HepG2 (cell line): ENCODE measurements at regions not wholly inside any gene's neighbourhood (a gene's known extent, or its start where the extent isn't known, plus 50 kb on each side); places are given as distances from the start of the nearest gene placed in this dataset.

ENCODE experiments used
- ATAC-seq: fragments of 200-7000 bp; cut with Tn5 transposase; 3 replicates; pipeline ENCODE4 v1.9.1; 2020; ENCODE audit warnings: mild to moderate bottlenecking, moderate library complexity
- BruUV-seq: library from RNA; stranded (reverse); fragments of 400-500 nt; replicated peaks from 2 replicates; lab custom pipeline; 2021; lab: Mats Ljungman, UMichigan
- CTCF ChIA-PET: fragments of 300-600 bp; formaldehyde crosslinking; extraction: SDS; loops from one replicate; lab custom pipeline; 2021; ENCODE audit warnings: low total read pairs, inconsistent platforms, low intra/inter-chr PET ratio; lab: Yijun Ruan, JAX
- POLR2A ChIA-PET: fragments of 350-600 bp; sonication (Branson Sonifier 250); formaldehyde crosslinking; loops from one replicate; lab custom pipeline; 2020; ENCODE audit warnings: antibody characterized with exemption, inconsistent platforms; lab: Yijun Ruan, JAX
- DNase-seq: peaks from one replicate; pipeline ENCODE4 v3.0.0-alpha.2; 2015; ENCODE audit warnings: low spot score
- FAIRE-seq: peaks from 3 replicates; lab custom pipeline; 2011; peaks lifted over from hg19 to GRCh38; lab: Jason Lieb, UNC
- H2AFZ ChIP-seq: one replicate; pipeline ENCODE4 v1.6.1; 2011; ENCODE audit warnings: low read length, inconsistent platforms
- H3K27ac ChIP-seq: fragments of 300-600 bp; 3 replicates; pipeline ENCODE4 v1.8.0; 2011; ENCODE audit warnings: mixed run types, mild to moderate bottlenecking, mixed read lengths, low read length, inconsistent platforms; ENCODE audit not compliant: insufficient read depth; ENCODE audit errors: extremely low read length
- H3K27me3 ChIP-seq, 2 experiments: fragments of 200-600 bp in 1 of 2; 2 replicates in 1 of 2; 3 replicates in 1 of 2; pipeline versions ENCODE4 v1.6.0 to v1.8.0; 2011; ENCODE audit warnings: low read length in 2 of 2, mild to moderate bottlenecking in 2 of 2, moderate library complexity in 2 of 2, inconsistent platforms in 1 of 2; ENCODE audit not compliant: insufficient read depth in 2 of 2, control insufficient read depth in 1 of 2
- H3K36me3 ChIP-seq, 2 experiments: fragments of 200-600 bp in 1 of 2; replicated peaks in 1 of 2; 2 replicates in 1 of 2; 3 replicates in 1 of 2; pipeline versions ENCODE4 v1.5.1 to v1.8.0; 2011; ENCODE audit warnings: low read length in 2 of 2, inconsistent platforms in 1 of 2; ENCODE audit not compliant: insufficient read depth in 2 of 2, control insufficient read depth in 1 of 2
- H3K4me1 ChIP-seq: 2 replicates; pipeline ENCODE4 v1.5.1; 2012; ENCODE audit warnings: low read length, inconsistent platforms; ENCODE audit not compliant: insufficient read depth
- H3K4me2 ChIP-seq: 2 replicates; pipeline ENCODE4 v1.6.0; 2011; ENCODE audit warnings: low read depth, low read length, inconsistent platforms
- H3K4me3 ChIP-seq, 3 experiments: fragments of 200-600 bp in 1 of 3; sonication (generic), shearing (Covaris generic) in 1 of 3; replicated peaks in 1 of 3; 2 replicates each; pipeline ENCODE4 v1.5.1; 2011 to 2016; ENCODE audit warnings: low read length in 3 of 3, inconsistent platforms in 2 of 3, low read depth in 2 of 3, mild to moderate bottlenecking in 2 of 3, control low read depth in 1 of 3, mixed read lengths in 1 of 3; ENCODE audit not compliant: insufficient read depth in 1 of 3
- H3K79me2 ChIP-seq: one replicate; pipeline ENCODE4 v1.6.1; 2011; ENCODE audit warnings: low read length, inconsistent platforms; ENCODE audit not compliant: insufficient read depth
- H3K9ac ChIP-seq: 2 replicates; pipeline ENCODE4 v1.6.0; 2011; ENCODE audit warnings: mild to moderate bottlenecking, low read depth, low read length, inconsistent platforms; ENCODE audit not compliant: insufficient read depth
- H3K9me3 ChIP-seq: 2 replicates; pipeline ENCODE4 v1.5.1; 2012; ENCODE audit warnings: mild to moderate bottlenecking, low read length
- H4K20me1 ChIP-seq: 2 replicates; pipeline ENCODE4 v1.6.0; 2011; ENCODE audit warnings: inconsistent platforms, mild to moderate bottlenecking, low read length, moderate library complexity; ENCODE audit not compliant: insufficient read depth
- MZF1 ChIP-seq: sonication (generic); formaldehyde crosslinking; IDR thresholded peaks from 2 replicates; pipeline ENCODE4 v1.8.1; 2023; ENCODE audit warnings: mild to moderate bottlenecking, missing genetic modification reagents, borderline replicate concordance
- PCBP2 ChIP-seq: fragments of 200-400 bp; formaldehyde crosslinking; optimal IDR thresholded peaks from 2 replicates; pipeline ENCODE3; 2018; ENCODE audit warnings: low read length, low read depth; ENCODE audit not compliant: poor library complexity, severe bottlenecking
- ZBTB21 ChIP-seq: sonication (generic); formaldehyde crosslinking; IDR thresholded peaks from 2 replicates; pipeline ENCODE4 v1.4.0; 2020; ENCODE audit warnings: missing genetic modification reagents
- ZHX2 ChIP-seq, 2 experiments: sonication (generic) in 1 of 2; formaldehyde crosslinking in 1 of 2; IDR thresholded peaks; 2 replicates each; pipeline versions ENCODE4 v1.6.1 to v1.9.0; 2014 to 2022; ENCODE audit warnings: antibody characterized with exemption in 1 of 2, borderline replicate concordance in 1 of 2, inconsistent platforms in 1 of 2, low read depth in 1 of 2, missing genetic modification reagents in 1 of 2
- ZNF563 ChIP-seq: sonication (generic); formaldehyde crosslinking; IDR thresholded peaks from 2 replicates; pipeline ENCODE4 v1.8.0; 2022; ENCODE audit warnings: mild to moderate bottlenecking, moderate library complexity, missing genetic modification reagents
- ZNF567 ChIP-seq: sonication (generic); formaldehyde crosslinking; IDR thresholded peaks from 2 replicates; pipeline ENCODE4 v1.8.1; 2023; ENCODE audit warnings: mild to moderate bottlenecking, missing genetic modification reagents, borderline replicate concordance
- ZNF839 ChIP-seq: sonication (generic); formaldehyde crosslinking; IDR thresholded peaks from 2 replicates; pipeline ENCODE4 v1.4.0; 2020; ENCODE audit warnings: missing genetic modification reagents, mild to moderate bottlenecking, borderline replicate concordance
- WGBS: methylation state at CpG from one replicate; pipeline ENCODE4 v1.1.6; 2017; ENCODE audit warnings: low lambda C conversion rate; 5-methylcytosine and 5-hydroxymethylcytosine counted together
- in situ Hi-C: cut with HindIII; loops from 2 replicates; pipeline ENCODE4 v1.10.0; 2017; ENCODE audit warnings: low pct_unique_long_range_greater_than_20kb; ENCODE audit not compliant: extremely low pct_ligation_motif_present
- intact Hi-C: fragments of 100-400 bp; cut with micrococcal nuclease; formaldehyde crosslinking; loops from one replicate; pipeline ENCODE4 v1.10.0; 2022; ENCODE audit not compliant: unreplicated experiment

DNA sequence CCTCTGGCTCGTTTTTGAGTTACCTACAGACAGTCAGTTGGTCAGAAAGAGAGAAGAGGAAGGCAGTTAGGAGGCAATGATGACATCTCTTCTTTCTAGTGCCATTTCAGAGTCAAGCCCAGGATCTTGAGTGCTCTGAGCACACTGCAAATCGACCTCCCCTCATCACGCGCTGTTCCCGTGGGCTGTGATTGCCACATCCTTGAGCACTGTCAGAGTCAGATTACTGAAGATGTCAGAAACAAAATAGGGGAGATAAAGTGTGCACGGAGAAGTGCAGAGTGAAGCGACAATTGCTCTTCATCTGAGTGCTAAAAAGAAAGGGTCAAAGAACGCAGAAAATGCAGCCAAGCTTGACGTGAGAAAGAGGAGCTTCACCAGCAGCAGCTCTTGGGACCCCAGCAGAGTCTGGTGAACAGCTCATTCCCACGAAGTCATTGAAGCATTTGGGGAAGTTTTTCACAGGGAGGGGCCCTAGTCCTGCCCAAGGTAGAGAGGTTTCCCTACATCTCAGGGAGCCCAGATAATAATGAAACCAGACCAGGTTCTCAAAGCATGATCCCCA lies 661.7 kb upstream of the AUTS2 start:
- no peak for FAIRE-seq
- no peaks in the 10 kb centered on the region for H3K27me3 ChIP-seq
- no peak for ATAC-seq
- no peak overlapping the region for H3K27ac ChIP-seq
- 30% methylated on average over 10 of the region's 10 CpGs for WGBS
- BruUV-seq = no TSS peak
- no peaks in the 10 kb centered on the region for H3K4me1 ChIP-seq
- ChIA-PET POLR2A (no interaction called here), CTCF (no interaction called here)
- H3K79me2 ChIP-seq = no peaks in the 10 kb centered on the region
- H3K4me3 ChIP-seq = no peak overlapping the region
- no peak overlapping the region for H2AFZ ChIP-seq
- H3K4me2 ChIP-seq = no peak overlapping the region
- no peaks in the 10 kb centered on the region for H4K20me1 ChIP-seq
- intact Hi-C loops (no loop called here), in situ Hi-C loops (no loop called here)
- no peaks in the 10 kb centered on the region for H3K36me3 ChIP-seq
- TF ChIP-seq PCBP2 (no peak), ZBTB21 (CRISPR knock-in tag) (no peak), ZNF567 (CRISPR knock-in tag) (no peak), ZNF839 (CRISPR knock-in tag) (no peak), ZHX2 (IDR thresholded peaks at IDR 0.05; ENCODE audit: low read depth) (no peak), ZHX2 (CRISPR knock-in tag; IDR thresholded peaks at IDR 0.05; ENCODE audit: borderline replicate concordance) (no peak), ZNF563 (no peak), MZF1 (CRISPR knock-in tag) (no peak)
- peaks cover 59% of the 10 kb centered on the region for H3K9me3 ChIP-seq
- DNase-seq = no peak
- no peak overlapping the region for H3K9ac ChIP-seq
